Activated CD4-positive, CD25-positive, alpha-beta regulatory T cell treated with anti-CD3 and anti-CD28 coated beads, Interleukin-2, amount 50 U/mL, for 16 hours (primary cell): ENCODE measurements at regions not wholly inside any gene's neighbourhood (a gene's known extent, or its start where the extent isn't known, plus 50 kb on each side); places are given as distances from the start of the nearest gene placed in this dataset.

ENCODE experiments used
- DNase-seq: peaks from one replicate; pipeline ENCODE4 v3.0.0-alpha.2; 2020; ENCODE audit warnings: low read depth, low spot score

DNA sequence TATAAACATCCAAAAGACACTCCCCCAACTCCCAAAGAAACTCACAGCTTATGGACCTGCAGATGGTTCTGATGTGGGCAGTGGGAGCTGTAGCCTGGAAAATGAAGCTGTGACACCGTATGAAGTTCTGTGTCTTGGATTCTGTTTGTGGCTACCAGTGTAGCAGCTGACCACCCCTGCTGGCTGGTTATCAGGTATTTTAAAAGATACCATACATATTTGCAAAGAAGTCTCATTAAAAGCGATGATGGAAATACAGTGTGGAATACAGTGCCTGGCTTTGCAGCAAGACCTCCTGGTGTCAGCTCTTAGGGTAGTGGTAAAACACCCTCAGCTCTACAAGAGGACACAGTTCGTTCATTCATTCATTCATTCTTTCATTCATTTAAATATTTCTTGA is 194.3 kb upstream of the PRKCQ start:
- no peak for DNase-seq

- DNase-seq = no peak
Observed at GRCh38 chr10:6771331-6771730, 191.3 kb upstream of the PRKCQ start.

GRCh38 chr10:6770846-6771245 is 190.8 kb upstream of the PRKCQ start:
- no peak for DNase-seq

- DNase-seq = no peak
Observed at GRCh38 chr10:6769704-6770417, 189.8 kb upstream of the PRKCQ start.

- no peak for DNase-seq
Observed at GRCh38 chr10:6766131-6766801, 186.2 kb upstream of the PRKCQ start.

- DNase-seq = no peak
Observed at GRCh38 chr10:6763423-6763822, 183.3 kb upstream of the PRKCQ start.

DNA sequence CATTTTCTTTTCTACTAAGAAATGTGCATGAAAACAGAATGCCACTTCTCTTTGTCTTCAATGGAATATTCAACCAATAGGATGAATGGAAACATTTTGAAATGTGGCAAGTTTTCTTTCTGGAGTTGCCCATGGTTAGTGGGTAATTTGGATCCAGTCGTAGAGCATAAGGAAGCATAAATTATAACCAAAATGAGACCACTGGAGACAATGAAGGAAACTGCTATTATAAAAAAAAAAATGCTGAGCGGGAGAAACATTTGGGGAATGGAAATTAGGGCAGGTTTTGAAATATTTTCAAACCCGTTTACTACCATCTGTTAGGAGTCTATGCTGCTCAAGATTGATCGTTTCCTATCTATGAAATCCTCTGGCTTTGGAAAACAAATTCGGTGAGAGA is 182.9 kb upstream of the PRKCQ start:
- DNase-seq = no peak

DNA sequence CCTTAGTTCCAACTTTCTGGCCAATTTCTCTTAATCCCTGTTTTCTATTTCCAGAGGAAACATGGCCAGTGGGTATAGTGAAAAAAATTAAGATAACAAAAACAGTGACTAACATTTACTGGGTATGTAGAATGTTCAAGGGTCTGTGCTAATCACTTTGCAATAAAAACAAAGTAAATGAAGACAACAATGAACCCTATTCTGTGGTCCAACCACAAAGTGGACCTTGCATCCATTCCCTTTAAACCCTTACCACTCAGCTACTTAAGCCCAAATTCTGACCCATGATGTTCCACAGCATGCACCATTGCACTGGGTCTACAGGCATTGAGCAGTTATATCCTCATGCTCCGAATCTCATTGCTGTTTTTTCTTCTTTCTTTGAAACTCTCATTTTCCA is 179.9 kb upstream of the PRKCQ start:
- DNase-seq = no peak

DNA sequence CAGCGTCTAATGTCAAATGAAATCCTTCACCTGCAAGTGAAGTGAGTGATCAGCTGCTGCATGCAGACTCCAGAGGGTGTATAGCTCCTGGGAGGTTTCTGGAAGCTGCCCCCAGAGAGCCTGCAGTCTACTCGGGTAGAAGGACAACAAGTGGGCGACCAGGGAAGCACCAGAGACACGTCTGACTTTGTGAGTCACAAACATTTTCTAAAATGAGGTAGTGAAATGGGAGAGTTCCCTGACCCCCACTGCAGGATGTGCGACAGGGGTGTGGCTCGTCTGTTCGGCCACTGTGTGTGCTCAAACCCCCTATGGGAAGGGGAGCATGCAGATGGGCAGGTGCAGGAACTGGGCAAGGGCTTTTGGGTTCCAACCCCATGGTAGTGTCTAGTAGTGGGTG is 177.1 kb upstream of the PRKCQ start:
- DNase-seq = no peak

GRCh38 chr10:6756716-6757115 is 176.6 kb upstream of the PRKCQ start:
- DNase-seq = no peak

DNA sequence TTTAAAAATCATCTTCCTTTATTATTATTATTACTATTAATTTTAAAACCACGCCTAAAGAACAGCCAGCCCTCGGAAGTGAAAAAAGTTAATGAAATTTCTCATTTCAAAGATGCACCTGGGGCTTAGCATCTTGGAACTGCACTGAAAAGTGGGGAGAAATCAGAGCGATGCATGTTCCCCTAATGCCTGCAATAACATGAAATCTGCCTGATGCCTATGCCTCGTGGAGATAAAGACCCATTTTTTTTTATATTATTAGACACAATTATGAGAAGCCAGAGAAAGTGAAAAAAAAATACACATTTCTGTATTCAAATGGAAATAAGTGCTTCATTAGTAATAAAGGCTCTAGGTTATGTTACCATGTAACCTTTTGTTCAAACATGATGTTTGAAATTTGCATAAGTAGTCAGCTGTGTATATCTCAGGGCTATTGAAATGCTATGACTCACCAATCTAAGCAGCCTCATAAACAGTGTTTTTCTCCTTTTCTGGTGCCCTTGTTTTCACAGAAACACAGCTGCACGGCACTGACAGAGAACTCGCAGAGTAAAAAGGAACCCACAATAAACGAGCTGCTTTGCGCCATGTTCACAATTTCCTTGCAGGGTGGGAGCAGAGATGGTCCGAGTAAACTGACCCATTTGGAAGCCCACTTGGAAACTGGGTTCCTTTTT is 175.8 kb upstream of the PRKCQ start:
- no peak for DNase-seq

DNA sequence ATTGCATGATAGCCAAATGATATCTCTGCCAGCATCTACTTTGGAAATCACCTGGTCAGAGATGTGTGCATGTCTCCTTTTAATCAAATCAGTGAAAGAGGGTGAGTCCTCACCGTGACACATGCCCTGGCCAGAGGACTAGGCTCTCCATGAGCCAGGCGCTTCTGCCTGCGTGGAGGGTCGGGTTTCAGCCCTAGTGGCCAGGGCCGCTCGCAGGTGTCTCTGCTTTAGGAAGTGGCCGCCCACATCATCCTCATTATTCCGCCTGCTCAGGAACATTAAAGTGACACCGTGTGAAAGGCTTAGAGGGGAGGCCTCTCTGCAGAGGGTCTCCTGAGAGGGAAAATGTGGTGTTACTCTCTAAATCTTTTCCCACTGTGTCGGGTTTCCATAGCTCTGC is 173.6 kb upstream of the PRKCQ start:
- no peak for DNase-seq

- no peak for DNase-seq
Observed at GRCh38 chr10:6751363-6751762, 171.3 kb upstream of the PRKCQ start.

DNA sequence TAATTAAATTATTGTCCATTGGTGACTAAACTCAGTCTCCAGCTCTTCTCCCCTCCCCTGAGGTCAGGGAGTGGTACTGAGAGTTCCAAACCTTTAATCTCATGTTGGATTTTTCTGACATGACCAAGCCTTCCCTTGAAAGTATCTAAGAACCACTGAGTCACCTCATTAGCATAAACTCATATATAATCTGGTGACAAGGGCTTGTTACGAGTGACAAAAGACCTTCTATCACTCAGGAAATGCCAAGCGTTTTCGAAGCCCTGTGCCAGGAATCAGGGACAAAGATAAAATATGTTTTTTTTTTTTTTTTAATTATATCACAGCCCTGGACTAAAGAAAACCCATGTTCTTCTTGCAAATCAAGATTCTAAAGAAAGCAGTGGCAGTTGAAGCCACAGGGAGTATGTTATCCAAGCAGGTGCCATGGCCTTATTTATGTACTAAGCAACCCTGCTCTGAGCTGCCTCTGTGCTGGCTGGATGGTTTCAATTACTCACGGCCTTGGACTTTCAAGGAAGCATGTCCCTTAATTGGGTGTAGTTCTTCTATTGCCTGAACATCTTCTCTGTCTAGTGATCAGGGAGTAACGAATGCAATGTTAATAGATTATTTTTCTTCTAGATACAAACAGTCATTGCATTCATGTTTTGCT is 169.0 kb upstream of the PRKCQ start:
- DNase-seq = no peak

DNA sequence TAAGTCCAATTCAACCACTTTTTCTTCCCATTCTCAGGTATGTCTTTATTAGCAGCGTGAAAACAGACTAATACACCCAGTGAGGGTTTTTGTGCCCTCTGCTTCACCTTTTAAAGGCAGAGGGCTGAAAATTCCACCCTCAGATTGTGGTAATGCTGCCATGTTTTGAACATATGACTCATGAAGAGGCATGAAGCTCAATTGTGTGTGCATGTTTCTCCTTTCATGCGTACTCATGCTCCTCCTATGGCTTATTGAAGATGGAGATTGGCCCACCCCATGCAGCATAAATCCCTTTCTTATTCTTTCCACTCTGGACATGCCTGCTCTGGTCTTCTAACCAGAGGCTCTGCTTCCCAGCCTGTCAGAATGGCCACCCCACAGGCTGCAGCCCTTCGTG is 168.0 kb upstream of the PRKCQ start:
- no peak for DNase-seq

DNA sequence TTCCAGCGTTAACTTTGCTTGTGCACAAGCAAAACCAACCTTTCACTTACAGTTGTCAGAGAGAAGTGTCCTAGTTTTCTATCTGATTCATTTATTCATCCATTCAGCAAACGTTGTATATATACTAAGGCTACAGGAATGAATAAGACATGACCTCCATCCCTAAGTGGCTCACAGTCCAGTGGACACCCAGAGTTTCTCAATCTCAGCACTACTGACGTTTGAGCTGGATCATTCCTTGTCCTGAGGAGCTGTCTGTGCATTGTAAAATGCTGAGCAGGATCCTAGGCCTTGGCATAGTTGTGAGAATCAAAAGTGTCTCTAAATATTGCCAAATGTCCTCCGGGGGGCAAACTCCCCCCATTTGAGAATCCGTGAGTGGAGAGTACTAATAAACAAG is 166.7 kb upstream of the PRKCQ start:
- no peak for DNase-seq

DNA sequence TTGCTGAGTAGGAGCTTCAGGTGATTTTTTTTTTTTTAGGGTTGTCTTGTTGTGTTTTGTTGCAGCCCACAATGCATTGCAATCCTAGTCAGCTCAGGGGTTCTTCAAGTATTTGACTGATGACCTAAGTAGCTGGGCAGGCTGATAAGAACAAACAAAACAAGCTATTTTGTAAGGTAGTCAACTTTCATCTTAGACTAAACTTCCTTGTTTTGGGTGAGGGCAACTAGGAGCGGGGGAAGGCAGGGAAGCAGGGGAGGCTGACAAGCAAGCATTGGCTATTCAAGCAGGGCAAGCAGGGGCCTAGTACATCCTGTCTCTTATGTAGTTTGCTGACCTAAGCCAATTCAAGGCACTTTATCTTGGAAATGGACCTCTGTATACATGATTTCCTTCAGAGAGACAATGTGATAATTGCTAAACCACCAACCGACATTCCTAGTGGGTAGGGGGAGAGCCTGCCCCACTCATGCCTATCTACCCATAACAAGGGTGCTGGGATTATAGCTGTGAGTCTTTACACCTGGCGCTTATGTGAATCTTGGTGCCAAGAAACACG is 163.3 kb upstream of the PRKCQ start:
- DNase-seq = no peak

DNA sequence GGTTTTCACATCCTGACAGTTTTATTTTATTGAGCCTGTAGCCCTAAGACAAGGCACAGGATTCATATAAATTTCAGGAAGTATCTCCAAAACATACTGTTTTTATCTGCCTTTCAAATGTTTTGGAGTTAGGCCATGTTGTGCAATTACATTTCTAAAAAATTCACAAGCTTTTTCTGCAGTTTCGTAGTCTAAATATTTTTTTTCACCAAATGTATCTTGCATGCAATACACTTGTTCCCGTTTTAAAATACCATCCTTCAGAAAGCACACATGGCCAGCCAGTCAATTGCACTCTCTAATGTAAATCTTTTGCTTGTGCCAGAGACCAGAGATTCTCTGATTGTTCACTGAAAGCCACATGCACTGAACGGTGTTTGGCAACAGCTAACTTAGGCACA is 161.5 kb upstream of the PRKCQ start:
- DNase-seq = no peak

GRCh38 chr10:6739530-6740174 is 159.6 kb upstream of the PRKCQ start:
- DNase-seq = no peak

DNA sequence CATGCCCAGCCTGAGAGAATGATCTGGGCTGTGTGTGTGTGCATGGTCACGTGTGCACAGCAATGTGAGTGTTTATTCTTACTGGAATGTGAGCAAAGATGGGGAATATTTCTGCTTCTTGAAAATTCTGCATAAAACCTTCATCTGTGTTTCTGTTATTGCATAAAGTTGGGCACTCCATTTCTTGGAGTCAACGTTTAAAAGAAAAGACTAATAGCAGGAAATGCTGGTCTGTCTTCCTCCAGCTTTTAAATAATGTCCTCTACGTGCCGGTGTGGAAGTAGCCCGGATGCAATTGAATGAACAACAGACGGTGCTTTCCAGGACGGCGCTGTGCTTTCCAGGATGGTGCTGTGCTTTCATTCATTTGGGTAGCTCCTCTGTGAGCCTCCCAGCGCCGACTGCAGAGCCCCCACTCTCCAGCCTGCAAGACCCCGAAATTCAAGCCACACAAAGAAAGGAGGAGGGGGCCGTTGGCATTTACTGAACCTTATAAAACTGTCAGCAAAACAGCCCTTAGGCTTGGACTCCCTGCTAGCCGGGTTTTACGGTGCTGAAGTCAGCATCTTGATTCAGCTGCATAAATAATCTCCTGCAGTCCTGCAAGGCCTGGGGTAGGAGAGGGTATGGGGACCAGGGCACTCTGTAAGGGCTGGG is 158.2 kb upstream of the PRKCQ start:
- DNase-seq = no peak

- DNase-seq = no peak
Observed at GRCh38 chr10:6737758-6738111, 157.7 kb upstream of the PRKCQ start.
